ENCODE measurements at regions not wholly inside any gene's neighbourhood (a gene's known extent, or its start where the extent isn't known, plus 50 kb on each side); places are given as distances from the start of the nearest gene placed in this dataset.

GRCh38 chr13:61712621-61713020, 297.0 kb upstream of the PCDH20 start:
- TF ChIP-seq CTCF (IDR thresholded peaks at IDR 0.05), result no peak
- TF ChIP-seq POLR2A (IDR thresholded peaks at IDR 0.05; ENCODE audit: low read depth), result no peak
- TF ChIP-seq POLR2AphosphoS5 (IDR thresholded peaks at IDR 0.05), result no peak

Data from esophagus muscularis mucosa (tissue), 3 donors.